ENCODE measurements at regions not wholly inside any gene's neighbourhood (a gene's known extent, or its start where the extent isn't known, plus 50 kb on each side); places are given as distances from the start of the nearest gene placed in this dataset.

- TF ChIP-seq, protein P1, sequence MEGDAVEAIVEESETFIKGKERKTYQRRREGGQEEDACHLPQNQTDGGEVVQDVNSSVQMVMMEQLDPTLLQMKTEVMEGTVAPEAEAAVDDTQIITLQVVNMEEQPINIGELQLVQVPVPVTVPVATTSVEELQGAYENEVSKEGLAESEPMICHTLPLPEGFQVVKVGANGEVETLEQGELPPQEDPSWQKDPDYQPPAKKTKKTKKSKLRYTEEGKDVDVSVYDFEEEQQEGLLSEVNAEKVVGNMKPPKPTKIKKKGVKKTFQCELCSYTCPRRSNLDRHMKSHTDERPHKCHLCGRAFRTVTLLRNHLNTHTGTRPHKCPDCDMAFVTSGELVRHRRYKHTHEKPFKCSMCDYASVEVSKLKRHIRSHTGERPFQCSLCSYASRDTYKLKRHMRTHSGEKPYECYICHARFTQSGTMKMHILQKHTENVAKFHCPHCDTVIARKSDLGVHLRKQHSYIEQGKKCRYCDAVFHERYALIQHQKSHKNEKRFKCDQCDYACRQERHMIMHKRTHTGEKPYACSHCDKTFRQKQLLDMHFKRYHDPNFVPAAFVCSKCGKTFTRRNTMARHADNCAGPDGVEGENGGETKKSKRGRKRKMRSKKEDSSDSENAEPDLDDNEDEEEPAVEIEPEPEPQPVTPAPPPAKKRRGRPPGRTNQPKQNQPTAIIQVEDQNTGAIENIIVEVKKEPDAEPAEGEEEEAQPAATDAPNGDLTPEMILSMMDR (IDR thresholded peaks at IDR 0.05): no peak
- TF ChIP-seq POLR2A (IDR thresholded peaks at IDR 0.05): no peak
Measured at GRCh38 chr17:62149961-62150360, 84.9 kb upstream of the MED13 start.
